Endodermal cell (in vitro differentiated cells): ENCODE measurements at regions not wholly inside any gene's neighbourhood (a gene's known extent, or its start where the extent isn't known, plus 50 kb on each side); places are given as distances from the start of the nearest gene placed in this dataset.

Source experiments
- DNase-seq: peaks from one replicate; pipeline ENCODE4 v3.0.0-alpha.2; 2017
- H3K27ac ChIP-seq: 2 replicates; pipeline ENCODE4 v1.5.1; 2013; ENCODE audit warnings: mild to moderate bottlenecking, low read depth, low read length, moderate library complexity
- H3K27me3 ChIP-seq: 2 replicates; pipeline ENCODE4 v1.6.1; 2013; ENCODE audit warnings: mild to moderate bottlenecking, low read length, moderate library complexity; ENCODE audit not compliant: insufficient read depth, control insufficient read depth, poor library complexity, severe bottlenecking
- H3K36me3 ChIP-seq: 2 replicates; pipeline ENCODE4 v1.7.0; 2013; ENCODE audit warnings: mild to moderate bottlenecking, low read length, moderate library complexity; ENCODE audit not compliant: control insufficient read depth, insufficient read depth
- H3K4me1 ChIP-seq: one replicate; pipeline ENCODE4 v1.7.0; 2013; ENCODE audit warnings: low read length; ENCODE audit not compliant: control insufficient read depth, insufficient read depth
- H3K4me3 ChIP-seq: 2 replicates; pipeline ENCODE4 v1.5.1; 2013; ENCODE audit warnings: mild to moderate bottlenecking, low read length, moderate library complexity
- H3K9ac ChIP-seq: 2 replicates; pipeline ENCODE4 v1.6.1; 2013; ENCODE audit warnings: mild to moderate bottlenecking, low read length, moderate library complexity; ENCODE audit not compliant: poor library complexity, severe bottlenecking; ENCODE audit errors: extremely low read depth
- H3K9me3 ChIP-seq: 2 replicates; pipeline ENCODE4 v1.6.1; 2013; ENCODE audit warnings: mild to moderate bottlenecking, low read length, moderate library complexity; ENCODE audit not compliant: control insufficient read depth
- H3K27ac Mint-ChIP-seq: 2 replicates; pipeline ENCODE4 v1.8.0; 2020; ENCODE audit warnings: mixed read lengths
- H3K27me3 Mint-ChIP-seq: 2 replicates; pipeline ENCODE4 v1.8.0; 2021; ENCODE audit warnings: mild to moderate bottlenecking, mixed read lengths; ENCODE audit not compliant: insufficient read depth
- H3K36me3 Mint-ChIP-seq: 2 replicates; pipeline ENCODE4 v1.8.0; 2020; ENCODE audit warnings: low read depth, mixed read lengths
- H3K4me1 Mint-ChIP-seq: 2 replicates; pipeline ENCODE4 v1.8.0; 2020; ENCODE audit warnings: mixed read lengths
- H3K4me3 Mint-ChIP-seq: 2 replicates; pipeline ENCODE4 v1.8.0; 2020; ENCODE audit warnings: mild to moderate bottlenecking, moderate library complexity, mixed read lengths
- H3K9me3 Mint-ChIP-seq: 2 replicates; pipeline ENCODE4 v1.8.0; 2020; ENCODE audit warnings: mild to moderate bottlenecking, mixed read lengths
- CTCF ChIP-seq: fragments of 200-600 bp; sonication (generic); conservative IDR thresholded peaks from 2 replicates; pipeline ENCODE4 v1.5.0; 2021; ENCODE audit warnings: antibody characterized with exemption, mild to moderate bottlenecking
- WGBS, 2 experiments: methylation state at CpG; one replicate each; pipeline versions ENCODE4 v1.1.5 to v1.1.7; 2013; ENCODE audit warnings: missing lambda C conversion rate in 2 of 2, mixed read lengths in 1 of 2; ENCODE audit not compliant: insufficient coverage in 1 of 2, insufficient read length in 1 of 2; 5-methylcytosine and 5-hydroxymethylcytosine counted together

DNA sequence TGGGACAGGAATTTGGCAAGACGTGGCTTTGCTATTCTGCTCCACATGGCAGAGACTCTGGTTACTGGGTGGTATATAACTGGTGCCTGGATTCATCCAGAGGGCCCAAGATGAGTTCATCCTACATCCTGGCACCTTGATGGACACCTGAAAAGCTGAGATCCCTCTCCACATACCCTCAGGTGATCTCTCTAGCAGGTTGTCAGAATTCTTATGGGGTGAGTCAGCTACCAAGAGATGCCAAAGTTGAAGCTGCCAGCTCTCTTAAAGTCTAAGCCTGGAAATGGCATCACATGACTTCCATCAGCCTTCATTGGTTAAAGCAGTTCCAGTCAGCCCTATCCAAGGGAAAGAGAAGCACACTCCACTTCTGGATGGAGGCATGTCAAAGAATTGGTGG is 300.7 kb upstream of the SEL1L start:
- no peaks in the 10 kb centered on the region for H3K27me3 Mint-ChIP-seq
- Histone ChIP-seq H3K9me3 (peaks cover 21% of the 10 kb centered on the region), H3K36me3 (no peaks in the 10 kb centered on the region), H3K4me3 (no peak overlapping the region), H3K4me1 (no peaks in the 10 kb centered on the region), H3K9ac (no peak overlapping the region), H3K27ac (no peak overlapping the region), H3K27me3 (no peaks in the 10 kb centered on the region)
- no peak for TF ChIP-seq CTCF
- peaks cover 4% of the 10 kb centered on the region for H3K4me1 Mint-ChIP-seq
- H3K27ac Mint-ChIP-seq: no peak overlapping the region
- DNase-seq: no peak
- peaks cover 3% of the 10 kb centered on the region for H3K36me3 Mint-ChIP-seq
- H3K4me3 Mint-ChIP-seq: no peak overlapping the region
- peaks cover 31% of the 10 kb centered on the region for H3K9me3 Mint-ChIP-seq
- WGBS, 2 experiments: 71 to 88% methylated on average over 1 of the region's 1 CpG

GRCh38 chr14:81837304-81837703 is 303.7 kb upstream of the SEL1L start:
- Mint-ChIP-seq H3K4me3 (no peak overlapping the region), H3K36me3 (peaks cover 3% of the 10 kb centered on the region), H3K4me1 (no peaks in the 10 kb centered on the region), H3K27ac (no peak overlapping the region), H3K9me3 (peaks cover 25% of the 10 kb centered on the region), H3K27me3 (no peaks in the 10 kb centered on the region)
- Histone ChIP-seq H3K4me3 (no peak overlapping the region), H3K9me3 (peaks cover 21% of the 10 kb centered on the region), H3K27me3 (no peaks in the 10 kb centered on the region), H3K9ac (no peak overlapping the region), H3K27ac (no peak overlapping the region), H3K4me1 (no peaks in the 10 kb centered on the region), H3K36me3 (no peaks in the 10 kb centered on the region)
- no peak for TF ChIP-seq CTCF
- 92 to 95% methylated on average over 3 to 4 of the region's 4 CpGs for WGBS, 2 experiments
- no peak for DNase-seq

- peaks cover 3% of the 10 kb centered on the region for H3K36me3 Mint-ChIP-seq
- H3K27ac Mint-ChIP-seq: no peak overlapping the region
- no peak for DNase-seq
- Histone ChIP-seq H3K36me3 (no peaks in the 10 kb centered on the region), H3K27me3 (no peaks in the 10 kb centered on the region), H3K4me3 (no peak overlapping the region), H3K27ac (no peak overlapping the region), H3K9ac (no peak overlapping the region), H3K9me3 (peaks cover 21% of the 10 kb centered on the region), H3K4me1 (no peaks in the 10 kb centered on the region)
- no peaks in the 10 kb centered on the region for H3K4me1 Mint-ChIP-seq
- WGBS, 2 experiments: 87 to 94% methylated on average over 2 of the region's 2 CpGs
- H3K27me3 Mint-ChIP-seq: no peaks in the 10 kb centered on the region
- H3K4me3 Mint-ChIP-seq: no peak overlapping the region
- TF ChIP-seq CTCF: no peak
- peaks cover 29% of the 10 kb centered on the region for H3K9me3 Mint-ChIP-seq
Measured at GRCh38 chr14:81839056-81839455, 305.4 kb upstream of the SEL1L start.
